PC-3 (cell line): ENCODE measurements at regions not wholly inside any gene's neighbourhood (a gene's known extent, or its start where the extent isn't known, plus 50 kb on each side); places are given as distances from the start of the nearest gene placed in this dataset.

ENCODE experiments used
- ATAC-seq: fragments of 200-7000 bp; cut with Tn5 transposase; 2 replicates; pipeline ENCODE4 v1.9.1; 2020; ENCODE audit warnings: mild to moderate bottlenecking, moderate library complexity
- BruUV-seq: library from RNA; stranded (reverse); fragments of 400-500 nt; replicated peaks from 2 replicates; lab custom pipeline; 2021; lab: Mats Ljungman, UMichigan
- CTCF ChIA-PET: fragments of 300-600 bp; sonication (Branson Sonifier 250); formaldehyde crosslinking; loops from one replicate; lab custom pipeline; 2022; ENCODE audit warnings: antibody characterized with exemption; lab: Charles Lee
- POLR2A ChIA-PET: fragments of 300-600 bp; sonication (Branson Sonifier 250); formaldehyde crosslinking; loops from one replicate; lab custom pipeline; 2022; ENCODE audit warnings: antibody characterized with exemption; ENCODE audit not compliant: unreplicated experiment; lab: Charles Lee
- DNase-seq: peaks from one replicate; pipeline ENCODE4 v3.0.0-alpha.2; 2015
- H2AFZ ChIP-seq: fragments of 300-600 bp; sonication (generic); 2 replicates; pipeline ENCODE4 v1.6.0; 2016; ENCODE audit warnings: antibody characterized with exemption, low read length
- H3F3A ChIP-seq: fragments of 300-600 bp; sonication (generic); one replicate; pipeline ENCODE4 v1.6.0; 2017; ENCODE audit warnings: antibody characterized with exemption, low read length, control low read depth, mild to moderate bottlenecking; ENCODE audit not compliant: unreplicated experiment
- H3K27ac ChIP-seq: fragments of 300-600 bp; sonication (generic); 2 replicates; pipeline ENCODE4 v1.5.1; 2016; ENCODE audit warnings: mild to moderate bottlenecking, low read length
- H3K27me3 ChIP-seq: fragments of 300-600 bp; sonication (generic); 2 replicates; pipeline ENCODE4 v1.6.1; 2016; ENCODE audit warnings: low read length, mixed read lengths
- H3K36me3 ChIP-seq: fragments of 300-600 bp; sonication (generic); 2 replicates; pipeline ENCODE4 v1.6.1; 2016; ENCODE audit warnings: low read depth, mixed run types, low read length, mixed read lengths
- H3K4me1 ChIP-seq: fragments of 300-600 bp; sonication (generic); 2 replicates; pipeline ENCODE4 v1.5.1; 2016; ENCODE audit warnings: low read length; ENCODE audit not compliant: insufficient read depth
- H3K4me2 ChIP-seq: fragments of 300-600 bp; sonication (generic); 2 replicates; pipeline ENCODE4 v1.6.0; 2016; ENCODE audit warnings: low read length
- H3K4me3 ChIP-seq: fragments of 300-600 bp; sonication (generic); 2 replicates; pipeline ENCODE4 v1.5.1; 2016; ENCODE audit warnings: mild to moderate bottlenecking, low read length, mixed read lengths
- H3K79me2 ChIP-seq: fragments of 300-600 bp; sonication (generic); 2 replicates; pipeline ENCODE4 v1.6.1; 2017; ENCODE audit warnings: low read length, mixed read lengths
- H3K9ac ChIP-seq: fragments of 300-600 bp; sonication (generic); 2 replicates; pipeline ENCODE4 v1.6.0; 2016; ENCODE audit warnings: mild to moderate bottlenecking, low read length
- H3K9me2 ChIP-seq: fragments of 300-600 bp; sonication (generic); replicated peaks from 2 replicates; pipeline ENCODE4 v1.6.1; 2016; ENCODE audit warnings: mixed run types, low read length, mixed read lengths
- H3K9me3 ChIP-seq: fragments of 300-600 bp; sonication (generic); 2 replicates; pipeline ENCODE4 v1.6.1; 2016; ENCODE audit warnings: low read length, mixed read lengths
- H4K20me1 ChIP-seq: fragments of 300-600 bp; sonication (generic); 2 replicates; pipeline ENCODE4 v1.6.1; 2016; ENCODE audit warnings: low read length, mixed read lengths
- EZH2 ChIP-seq: fragments of 300-600 bp; sonication (generic); IDR thresholded peaks from one replicate; pipeline ENCODE4 v1.6.1; 2017; ENCODE audit warnings: antibody characterized with exemption, mild to moderate bottlenecking, low read length; ENCODE audit not compliant: unreplicated experiment
- EZH2phosphoT487 ChIP-seq: fragments of 300-600 bp; sonication (generic); IDR thresholded peaks from 2 replicates; pipeline ENCODE4 v1.6.1; 2018; ENCODE audit warnings: mild to moderate bottlenecking, antibody characterized with exemption, low read length, borderline replicate concordance
- intact Hi-C: fragments of 100-400 bp; cut with micrococcal nuclease; formaldehyde crosslinking; loops from 2 replicates; pipeline ENCODE4 v1.9.0; 2023
- TF ChIP-seq, protein P1 (sequence below): fragments of 300-600 bp; sonication (generic); conservative IDR thresholded peaks from 2 replicates; pipeline ENCODE4 v1.5.1; 2017; ENCODE audit warnings: antibody characterized with exemption, low read depth, mild to moderate bottlenecking, low read length

DNA sequence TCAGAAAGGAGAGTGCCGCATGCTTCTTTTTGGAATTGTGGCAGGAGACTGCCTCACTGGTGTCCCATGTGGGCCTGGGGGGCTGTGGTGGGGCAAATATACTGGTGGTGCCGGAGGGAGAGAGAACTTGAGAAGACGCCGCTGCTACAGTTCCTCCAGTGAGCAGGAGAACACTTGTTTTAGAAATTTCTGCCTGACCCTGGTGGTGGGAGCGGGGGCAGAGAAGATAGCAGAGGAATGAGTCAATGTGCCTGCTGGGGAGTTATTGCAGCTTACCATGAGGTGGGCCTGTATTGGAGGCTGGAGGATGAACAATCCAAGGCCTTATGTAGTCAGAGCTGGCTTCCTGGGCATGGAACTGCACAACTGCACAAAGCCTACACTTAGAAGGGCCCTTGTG lies 211.8 kb downstream of the SNAPC1 start:
- no peak overlapping the region for H3K4me2 ChIP-seq
- no peaks in the 10 kb centered on the region for H3F3A ChIP-seq
- no peaks in the 10 kb centered on the region for H4K20me1 ChIP-seq
- peaks cover 65% of the 10 kb centered on the region for H3K36me3 ChIP-seq
- intact Hi-C loops = no loop called here
- H3K27me3 ChIP-seq = no peaks in the 10 kb centered on the region
- H3K27ac ChIP-seq = no peak overlapping the region
- CTCF ChIA-PET = no interaction called here
- H3K4me1 ChIP-seq = no peaks in the 10 kb centered on the region
- no TSS peak for BruUV-seq
- POLR2A ChIA-PET = interaction anchor here (0.6 kb wide), 1 partner anchor 46 kb away, joined by 5 read pairs; no protein-coding TSS in a partner anchor
- H3K9me2 ChIP-seq = no peaks in the 10 kb centered on the region
- H3K4me3 ChIP-seq = no peak overlapping the region
- no peaks in the 10 kb centered on the region for H3K79me2 ChIP-seq
- no peak for ATAC-seq
- DNase-seq = peak; percentile 10
- TF ChIP-seq EZH2phosphoT487 = no peak
- H3K9ac ChIP-seq = no peak overlapping the region
- no peak overlapping the region for H2AFZ ChIP-seq
- H3K9me3 ChIP-seq = 0 out of 2 replicates have a peak, but pooled peaks cover 13% of the 10 kb centered on the region

DNA sequence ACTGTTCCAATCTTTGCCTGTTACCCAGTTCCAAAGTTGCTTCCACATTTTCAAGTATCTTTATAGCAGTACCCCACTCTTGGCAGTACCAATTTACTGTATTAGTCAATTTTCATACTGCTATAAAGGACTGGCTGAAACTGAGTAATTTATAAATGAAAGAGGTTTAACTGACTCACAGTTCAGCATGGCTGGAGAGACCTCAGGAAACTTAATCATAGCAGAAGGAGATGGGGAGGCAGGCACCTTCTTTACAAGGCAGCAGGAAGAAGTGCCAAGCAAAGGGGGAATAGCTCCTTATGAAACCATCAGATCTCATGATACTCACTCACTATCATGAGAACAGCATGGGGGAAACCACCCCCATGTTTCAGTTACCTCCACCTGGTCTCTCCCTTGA lies 215.0 kb downstream of the SNAPC1 start:
- H3K9me2 ChIP-seq = no peaks in the 10 kb centered on the region
- H3K79me2 ChIP-seq = no peaks in the 10 kb centered on the region
- POLR2A ChIA-PET = no interaction called here
- H4K20me1 ChIP-seq = no peaks in the 10 kb centered on the region
- H3K27me3 ChIP-seq = no peaks in the 10 kb centered on the region
- H3K4me1 ChIP-seq = no peaks in the 10 kb centered on the region
- peaks cover 41% of the 10 kb centered on the region for H3K36me3 ChIP-seq
- no peak overlapping the region for H3K9ac ChIP-seq
- TF ChIP-seq EZH2 (no peak), EZH2phosphoT487 (no peak)
- TF ChIP-seq, protein P1, sequence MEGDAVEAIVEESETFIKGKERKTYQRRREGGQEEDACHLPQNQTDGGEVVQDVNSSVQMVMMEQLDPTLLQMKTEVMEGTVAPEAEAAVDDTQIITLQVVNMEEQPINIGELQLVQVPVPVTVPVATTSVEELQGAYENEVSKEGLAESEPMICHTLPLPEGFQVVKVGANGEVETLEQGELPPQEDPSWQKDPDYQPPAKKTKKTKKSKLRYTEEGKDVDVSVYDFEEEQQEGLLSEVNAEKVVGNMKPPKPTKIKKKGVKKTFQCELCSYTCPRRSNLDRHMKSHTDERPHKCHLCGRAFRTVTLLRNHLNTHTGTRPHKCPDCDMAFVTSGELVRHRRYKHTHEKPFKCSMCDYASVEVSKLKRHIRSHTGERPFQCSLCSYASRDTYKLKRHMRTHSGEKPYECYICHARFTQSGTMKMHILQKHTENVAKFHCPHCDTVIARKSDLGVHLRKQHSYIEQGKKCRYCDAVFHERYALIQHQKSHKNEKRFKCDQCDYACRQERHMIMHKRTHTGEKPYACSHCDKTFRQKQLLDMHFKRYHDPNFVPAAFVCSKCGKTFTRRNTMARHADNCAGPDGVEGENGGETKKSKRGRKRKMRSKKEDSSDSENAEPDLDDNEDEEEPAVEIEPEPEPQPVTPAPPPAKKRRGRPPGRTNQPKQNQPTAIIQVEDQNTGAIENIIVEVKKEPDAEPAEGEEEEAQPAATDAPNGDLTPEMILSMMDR = no peak
- H3F3A ChIP-seq = no peaks in the 10 kb centered on the region
- no peak overlapping the region for H3K4me3 ChIP-seq
- ATAC-seq = 0 out of 2 replicates have a peak, but pooled peaks have one; percentile 11
- intact Hi-C loops = no loop called here
- CTCF ChIA-PET = no interaction called here
- H3K4me2 ChIP-seq = no peak overlapping the region
- H3K9me3 ChIP-seq = 0 out of 2 replicates have a peak, but pooled peaks cover 13% of the 10 kb centered on the region
- H2AFZ ChIP-seq = no peak overlapping the region
- no peak for DNase-seq
- BruUV-seq = no TSS peak
- no peak overlapping the region for H3K27ac ChIP-seq

DNA sequence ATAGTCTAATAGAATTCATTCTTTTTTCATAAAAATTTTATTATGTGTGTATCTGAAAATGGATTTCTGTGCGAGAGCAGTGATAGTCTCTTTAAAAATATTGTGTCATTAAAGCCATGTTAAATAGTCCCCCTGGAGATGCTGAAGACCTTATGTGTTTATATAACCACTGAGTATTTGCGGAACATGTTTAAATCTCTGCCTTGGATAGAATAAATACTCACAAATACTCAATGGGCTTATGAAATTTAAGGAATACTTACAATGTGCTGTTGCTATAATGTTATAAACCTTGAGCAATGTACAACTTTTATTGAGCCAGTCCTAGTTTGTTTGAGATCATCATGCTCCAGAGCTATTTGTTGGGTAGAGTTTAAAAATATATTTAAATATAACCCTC lies 226.0 kb downstream of the SNAPC1 start:
- DNase-seq (no peak), ATAC-seq (no peak)
- H3K9me2 ChIP-seq = no peaks in the 10 kb centered on the region
- peaks cover 8% of the 10 kb centered on the region for H3F3A ChIP-seq
- H3K9ac ChIP-seq = no peak overlapping the region
- TF ChIP-seq EZH2phosphoT487 = no peak
- TF ChIP-seq, protein P1 = no peak
- no peak for TF ChIP-seq EZH2
- BruUV-seq = no TSS peak
- ChIA-PET CTCF (no interaction called here), POLR2A (no interaction called here)
- peaks cover 29% of the 10 kb centered on the region for H3K4me1 ChIP-seq
- intact Hi-C loops = no loop called here
- H2AFZ ChIP-seq = no peak overlapping the region
- H3K4me3 ChIP-seq = no peak overlapping the region
- no peak overlapping the region for H3K27ac ChIP-seq
- no peaks in the 10 kb centered on the region for H3K9me3 ChIP-seq
- no peaks in the 10 kb centered on the region for H3K36me3 ChIP-seq
- no peak overlapping the region for H3K4me2 ChIP-seq
- H3K27me3 ChIP-seq = no peaks in the 10 kb centered on the region
- 0 out of 2 replicates have a peak, but pooled peaks cover 8% of the 10 kb centered on the region for H3K79me2 ChIP-seq
- H4K20me1 ChIP-seq = no peaks in the 10 kb centered on the region
